ENCODE measurements at regions not wholly inside any gene's neighbourhood (a gene's known extent, or its start where the extent isn't known, plus 50 kb on each side); places are given as distances from the start of the nearest gene placed in this dataset.

DNA sequence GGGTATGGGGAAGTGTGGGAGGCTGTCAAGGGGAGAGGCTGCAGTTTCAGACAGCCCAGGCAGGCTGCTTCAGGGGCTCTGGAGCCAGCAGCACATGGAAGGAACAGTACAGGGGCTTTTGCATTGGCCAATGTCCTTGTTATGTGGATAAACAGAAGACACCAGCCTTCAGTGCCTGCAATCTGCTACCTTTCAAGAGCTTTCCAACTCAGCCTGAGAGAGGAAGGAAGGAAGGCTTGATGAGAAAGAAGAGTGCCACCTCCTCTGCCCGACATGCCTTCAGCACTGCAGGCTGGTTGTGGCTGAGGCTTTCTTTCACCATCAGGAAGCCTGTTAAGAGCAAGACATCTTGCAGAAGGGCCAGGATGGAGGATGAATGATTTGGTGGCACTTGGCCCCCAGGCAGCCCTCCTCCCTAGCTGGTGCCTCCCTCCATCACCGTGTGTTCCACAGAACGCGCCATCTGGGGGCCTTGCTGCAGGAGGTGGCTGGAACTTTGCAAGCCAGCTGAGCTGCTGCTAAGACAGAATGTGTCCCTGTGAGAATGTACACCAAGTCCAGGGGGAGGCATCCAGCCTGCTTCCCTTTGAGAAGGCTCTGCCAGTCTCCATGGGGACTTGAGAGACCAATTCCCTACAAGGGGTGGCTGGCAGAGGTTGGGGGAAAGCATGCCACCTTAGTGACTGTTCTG is 372.4 kb upstream of the PROX1 start:
- TF ChIP-seq CTCF (IDR thresholded peaks at IDR 0.05): no peak
- no peak for TF ChIP-seq POLR2A (IDR thresholded peaks at IDR 0.05)
